Common myeloid progenitor, CD34-positive (primary cell): ENCODE measurements at regions not wholly inside any gene's neighbourhood (a gene's known extent, or its start where the extent isn't known, plus 50 kb on each side); places are given as distances from the start of the nearest gene placed in this dataset.
"Not testable (repeated sequence)": the region's sequence is repeated elsewhere in the genome, so short reads cannot be mapped to it uniquely, and the experiment has no call there.

Source experiments
- CTCF ChIA-PET: fragments of 350-600 bp; sonication (Branson Sonifier 250); formaldehyde crosslinking; loops from one replicate; lab custom pipeline; 2021; ENCODE audit warnings: antibody characterized with exemption; lab: Charles Lee
- POLR2A ChIA-PET: fragments of 350-600 bp; sonication (Branson Sonifier 250); formaldehyde crosslinking; loops from one replicate; lab custom pipeline; 2021; ENCODE audit warnings: antibody characterized with exemption; lab: Charles Lee
- DNase-seq, 3 donors: peaks; one replicate each; pipeline versions ENCODE4 v3.0.0 to v3.0.0-alpha.2; 2013
- H3K27ac ChIP-seq, 2 experiments: 1 replicate in 1 of 2; 2 replicates in 1 of 2; pipeline ENCODE4 v1.7.0; 2013; ENCODE audit warnings: inconsistent platforms in 2 of 2, low read length in 2 of 2, mild to moderate bottlenecking in 2 of 2, low read depth in 1 of 2, moderate library complexity in 1 of 2; ENCODE audit not compliant: severe bottlenecking in 2 of 2, insufficient read depth in 1 of 2, poor library complexity in 1 of 2
- H3K27me3 ChIP-seq, 5 experiments: replicated peaks in 2 of 5; 1 replicate in 3 of 5; 2 replicates in 2 of 5; pipeline versions ENCODE4 v1.6.1 to v1.7.0; 2013; ENCODE audit warnings: low read length in 4 of 5, mild to moderate bottlenecking in 2 of 5, moderate library complexity in 2 of 5, inconsistent platforms in 1 of 5; ENCODE audit not compliant: insufficient read depth in 5 of 5, control insufficient read depth in 4 of 5
- H3K36me3 ChIP-seq, 4 experiments: 1 replicate in 2 of 4; 2 replicates in 2 of 4; pipeline versions ENCODE4 v1.6.1 to v1.7.0; 2013; ENCODE audit warnings: low read length in 3 of 4, control low read depth in 1 of 4, mild to moderate bottlenecking in 1 of 4; ENCODE audit not compliant: control insufficient read depth in 4 of 4, insufficient read depth in 4 of 4
- H3K4me1 ChIP-seq, 4 experiments: 1 replicate in 3 of 4; 2 replicates in 1 of 4; pipeline versions ENCODE4 v1.6.1 to v1.7.1; 2013; ENCODE audit warnings: low read length in 3 of 4, mild to moderate bottlenecking in 3 of 4, control low read depth in 1 of 4, inconsistent platforms in 1 of 4, moderate library complexity in 1 of 4; ENCODE audit not compliant: control insufficient read depth in 4 of 4, insufficient read depth in 4 of 4; ENCODE audit errors: control extremely low read depth in 1 of 4
- H3K4me3 ChIP-seq, 7 experiments: 1 replicate in 4 of 7; 2 replicates in 3 of 7; pipeline versions ENCODE4 v1.5.1 to v1.7.0; 2013; ENCODE audit warnings: mild to moderate bottlenecking in 7 of 7, low read length in 6 of 7, moderate library complexity in 6 of 7, inconsistent platforms in 2 of 7, low read depth in 2 of 7, control low read depth in 1 of 7; ENCODE audit not compliant: insufficient read depth in 4 of 7, control insufficient read depth in 1 of 7; ENCODE audit errors: extremely low read depth in 1 of 7
- H3K9me3 ChIP-seq, 5 experiments: 1 replicate in 4 of 5; 2 replicates in 1 of 5; pipeline versions ENCODE4 v1.6.1 to v1.7.1; 2013; ENCODE audit warnings: low read length in 4 of 5, mild to moderate bottlenecking in 2 of 5, inconsistent platforms in 1 of 5, low read depth in 1 of 5, moderate library complexity in 1 of 5; ENCODE audit not compliant: control insufficient read depth in 4 of 5, insufficient read depth in 2 of 5; ENCODE audit errors: control extremely low read depth in 1 of 5
- WGBS: methylation state at CpG from one replicate; pipeline ENCODE4 v1.1.5; 2013; ENCODE audit not compliant: insufficient coverage; 5-methylcytosine and 5-hydroxymethylcytosine counted together

GRCh38 chr10:65670087-65670486, 1255.7 kb upstream of the LRRTM3 start:
- no peaks in the 10 kb centered on the region for H3K27me3 ChIP-seq
- 60% methylated on average over 1 of the region's 3 CpGs for WGBS
- H3K36me3 ChIP-seq = peaks cover 0 to under 1% (median 0%) of the 10 kb centered on the region in 4 experiments
- DNase-seq = peak in 2 of 3 donors; percentile 10 to 27
- H3K9me3 ChIP-seq = peaks cover 0 to 5% (median 0%) of the 10 kb centered on the region in 5 experiments
- H3K4me1 ChIP-seq = no peaks in the 10 kb centered on the region
- POLR2A ChIA-PET = no interaction called here
- H3K4me3 ChIP-seq = no peak overlapping the region
- CTCF ChIA-PET = no interaction called here
- no peak overlapping the region for H3K27ac ChIP-seq

- H3K4me1 ChIP-seq, POLR2A ChIA-PET, H3K27ac ChIP-seq, DNase-seq, H3K36me3 ChIP-seq, CTCF ChIA-PET, H3K9me3 ChIP-seq, H3K4me3 ChIP-seq, H3K27me3 ChIP-seq: not testable (repeated sequence)
- no CpG with 5 or more reads among the region's 1 CpG for WGBS
Observed at GRCh38 chr10:65670596-65670995, 1255.2 kb upstream of the LRRTM3 start.

DNA sequence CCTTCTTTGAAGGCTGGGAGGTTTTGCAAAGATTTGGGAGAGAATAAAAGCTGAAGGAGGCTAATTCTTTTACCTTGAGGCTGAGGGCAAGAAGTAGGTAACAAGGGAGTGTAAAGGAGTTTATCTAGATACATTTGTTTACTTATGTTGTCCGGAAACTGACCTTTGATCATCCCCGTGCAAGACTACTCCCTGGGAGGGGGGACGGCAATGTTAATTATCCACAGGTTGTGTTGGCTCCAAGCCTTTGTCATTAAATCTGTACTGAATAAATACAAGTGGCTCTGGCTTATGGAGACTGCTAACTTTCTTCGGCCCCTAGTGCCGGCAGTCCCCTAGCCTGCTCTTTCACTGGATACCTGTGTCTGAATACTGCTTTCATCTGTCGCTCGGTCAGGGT, 1250.6 kb upstream of the LRRTM3 start:
- Histone ChIP-seq H3K27me3 (no peaks in the 10 kb centered on the region), H3K4me3 (no peak overlapping the region), H3K9me3 (peaks cover 0 to 2% (median 0%) of the 10 kb centered on the region in 5 experiments), H3K36me3 (peaks cover 0 to 2% (median 1%) of the 10 kb centered on the region in 4 experiments), H3K27ac (no peak overlapping the region), H3K4me1 (no peaks in the 10 kb centered on the region)
- ChIA-PET CTCF (no interaction called here), POLR2A (no interaction called here)
- DNase-seq = no peak
- WGBS = 100% methylated on average over 2 of the region's 7 CpGs

DNA sequence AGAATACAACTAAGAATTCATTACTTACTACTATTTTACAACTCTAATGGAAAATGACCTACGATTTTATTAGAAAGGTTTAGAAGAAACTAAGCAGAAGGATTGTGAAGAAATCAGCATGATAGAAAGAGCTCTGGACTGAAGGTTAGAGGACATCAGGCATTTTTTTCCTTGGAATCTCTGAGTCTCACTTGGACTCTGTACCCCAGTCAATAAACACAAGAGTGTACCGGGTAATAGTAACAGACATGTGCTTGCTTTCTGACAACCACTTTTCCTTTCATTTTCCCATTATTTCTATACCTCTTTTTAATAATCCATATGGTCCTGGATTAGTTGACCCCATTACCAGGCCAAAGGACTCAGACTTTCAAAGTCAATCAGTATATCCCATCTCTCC, 1240.9 kb upstream of the LRRTM3 start:
- Histone ChIP-seq H3K4me3 (no peak overlapping the region), H3K4me1 (no peaks in the 10 kb centered on the region), H3K36me3 (no peaks in the 10 kb centered on the region), H3K27ac (no peak overlapping the region), H3K9me3 (no peaks in the 10 kb centered on the region), H3K27me3 (no peaks in the 10 kb centered on the region)
- WGBS = 100% methylated on average over 1 of the region's 2 CpGs
- ChIA-PET CTCF (no interaction called here), POLR2A (no interaction called here)
- no peak for DNase-seq

- Histone ChIP-seq H3K36me3 (no peaks in the 10 kb centered on the region), H3K27me3 (no peaks in the 10 kb centered on the region), H3K9me3 (no peaks in the 10 kb centered on the region), H3K27ac (no peak overlapping the region), H3K4me3 (no peak overlapping the region), H3K4me1 (no peaks in the 10 kb centered on the region)
- ChIA-PET POLR2A (no interaction called here), CTCF (no interaction called here)
- 100% methylated on average over 1 of the region's 1 CpG for whole genome bisulfite sequencing
- DNase-seq = no peak
Observed at GRCh38 chr10:65701168-65701776, 1224.6 kb upstream of the LRRTM3 start.

GRCh38 chr10:65708057-65708456, 1217.8 kb upstream of the LRRTM3 start:
- H3K36me3 ChIP-seq = no peaks in the 10 kb centered on the region
- H3K4me1 ChIP-seq = no peaks in the 10 kb centered on the region
- H3K9me3 ChIP-seq = no peaks in the 10 kb centered on the region
- H3K27me3 ChIP-seq = no peaks in the 10 kb centered on the region
- POLR2A ChIA-PET = no interaction called here
- no peak overlapping the region for H3K4me3 ChIP-seq
- no peak for DNase-seq
- WGBS = no CpG with 5 or more reads among the region's 1 CpG
- H3K27ac ChIP-seq = no peak overlapping the region
- CTCF ChIA-PET = no interaction called here

DNA sequence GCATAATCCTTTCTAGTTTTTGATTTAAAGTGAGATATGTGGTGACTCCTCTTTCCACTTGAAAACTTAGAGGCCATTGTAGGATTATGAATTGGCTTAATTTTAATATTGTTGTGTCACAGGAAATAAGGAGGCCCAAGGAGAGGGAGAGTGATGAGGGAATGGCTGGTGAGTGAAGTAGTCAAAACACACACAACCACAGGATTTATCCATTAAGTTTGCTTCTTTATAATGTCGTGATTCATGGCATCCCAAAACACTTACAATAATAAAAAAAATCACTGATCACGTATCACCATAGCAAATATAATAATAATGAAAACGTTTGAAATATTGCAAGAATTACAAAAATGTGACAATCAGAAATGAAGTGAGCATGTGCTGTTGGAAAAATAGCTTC, 1215.5 kb upstream of the LRRTM3 start:
- CTCF ChIA-PET = no interaction called here
- no peak overlapping the region for H3K27ac ChIP-seq
- H3K9me3 ChIP-seq = no peaks in the 10 kb centered on the region
- POLR2A ChIA-PET = no interaction called here
- H3K36me3 ChIP-seq = no peaks in the 10 kb centered on the region
- H3K4me3 ChIP-seq = no peak overlapping the region
- DNase-seq = no peak
- H3K27me3 ChIP-seq = no peaks in the 10 kb centered on the region
- H3K4me1 ChIP-seq = no peaks in the 10 kb centered on the region
- WGBS = no CpG with 5 or more reads among the region's 3 CpGs
